NCI-H2171 (cell line): ENCODE measurements at regions not wholly inside any gene's neighbourhood (a gene's known extent, or its start where the extent isn't known, plus 50 kb on each side); places are given as distances from the start of the nearest gene placed in this dataset.

Experiments used
- DNase-seq: peaks from one replicate; lab custom pipeline; 2025; lab: John Stamatoyannopoulos, UW

GRCh38 chr1:221841983-221842335 is 100.1 kb upstream of the DUSP10 start:
- DNase-seq, result no peak

DNA sequence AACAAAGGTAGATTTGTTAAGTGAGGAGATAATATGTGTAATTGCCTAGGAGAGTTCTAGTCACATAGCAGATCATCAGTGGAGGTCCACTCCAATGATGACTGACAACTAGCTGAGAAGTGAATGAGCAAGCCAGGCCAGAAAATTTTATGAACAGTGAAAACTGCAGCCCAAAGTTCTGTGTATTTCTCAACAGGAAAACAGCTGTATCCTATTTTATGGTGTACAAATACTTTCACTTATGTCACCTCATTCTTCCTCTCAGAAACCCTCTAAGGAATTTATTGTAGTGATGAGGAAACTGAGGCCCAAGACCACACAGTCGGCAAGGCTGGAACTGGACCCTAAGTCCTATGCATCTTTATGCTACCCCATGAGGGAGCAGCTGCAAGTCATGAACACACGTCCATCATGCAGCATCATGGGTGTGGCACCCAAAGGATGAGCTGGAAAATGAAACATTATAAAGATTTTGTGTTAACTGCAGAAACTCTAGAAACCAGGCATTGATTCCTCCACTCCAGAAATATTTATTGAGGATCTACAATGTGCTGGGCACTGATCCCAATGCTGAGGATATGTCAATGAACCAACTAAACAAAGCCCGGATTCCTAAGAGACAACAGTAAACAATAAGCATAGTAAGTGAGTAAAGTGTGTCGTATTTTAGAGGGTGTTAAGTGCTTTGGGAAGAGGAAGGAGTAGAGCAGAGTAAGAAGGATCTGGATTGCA is 99.5 kb upstream of the DUSP10 start:
- DNase-seq, result no peak

GRCh38 chr1:221840511-221841243 is 98.8 kb upstream of the DUSP10 start:
- no peak for DNase-seq

- DNase-seq, result no peak
Measured at GRCh38 chr1:221839782-221840395, 98.0 kb upstream of the DUSP10 start.

- no peak for DNase-seq
Measured at GRCh38 chr1:221839321-221839720, 97.4 kb upstream of the DUSP10 start.

DNA sequence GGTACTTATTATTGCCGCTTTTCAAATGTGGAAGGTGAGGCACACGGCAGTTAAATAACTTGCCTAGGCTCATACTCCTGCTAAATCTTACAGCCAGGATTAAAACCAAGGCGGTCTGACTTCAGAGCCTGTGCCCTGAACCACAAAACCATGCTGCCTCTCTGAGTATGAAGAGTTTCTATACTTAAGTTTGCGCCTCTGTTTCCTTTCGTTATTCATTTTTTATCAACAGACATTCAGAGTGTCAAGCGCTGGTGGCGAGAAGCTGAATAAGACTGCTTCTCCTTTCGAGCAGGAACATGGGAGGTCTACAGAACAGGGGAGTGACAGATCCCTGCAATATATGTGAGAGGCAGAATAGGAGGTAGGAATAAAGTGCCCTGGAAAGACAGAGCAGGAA is 96.0 kb upstream of the DUSP10 start:
- DNase-seq, result no peak

- DNase-seq, result no peak
Measured at GRCh38 chr1:221834698-221835513, 93.0 kb upstream of the DUSP10 start.

GRCh38 chr1:221832617-221833016 is 90.7 kb upstream of the DUSP10 start:
- DNase-seq, result no peak

DNA sequence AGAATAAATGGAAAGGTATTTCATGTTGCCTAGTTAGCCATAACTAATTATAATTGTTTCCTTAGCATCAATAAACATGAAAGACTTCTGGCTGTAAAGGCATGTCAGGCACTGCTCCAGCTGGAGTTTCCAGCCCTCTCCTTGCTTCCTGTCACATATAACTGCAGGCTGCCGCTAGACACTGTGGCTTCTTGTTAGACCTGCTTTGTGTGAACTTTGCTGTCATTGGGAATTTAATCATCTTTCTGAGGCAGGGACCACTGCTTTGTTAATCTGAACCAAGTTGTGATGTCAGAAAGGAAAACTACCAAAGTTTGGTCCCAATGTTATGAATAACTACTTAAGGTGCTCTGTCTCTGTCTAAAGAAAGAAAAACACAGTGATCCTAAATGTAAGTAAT is 90.3 kb upstream of the DUSP10 start:
- no peak for DNase-seq

DNA sequence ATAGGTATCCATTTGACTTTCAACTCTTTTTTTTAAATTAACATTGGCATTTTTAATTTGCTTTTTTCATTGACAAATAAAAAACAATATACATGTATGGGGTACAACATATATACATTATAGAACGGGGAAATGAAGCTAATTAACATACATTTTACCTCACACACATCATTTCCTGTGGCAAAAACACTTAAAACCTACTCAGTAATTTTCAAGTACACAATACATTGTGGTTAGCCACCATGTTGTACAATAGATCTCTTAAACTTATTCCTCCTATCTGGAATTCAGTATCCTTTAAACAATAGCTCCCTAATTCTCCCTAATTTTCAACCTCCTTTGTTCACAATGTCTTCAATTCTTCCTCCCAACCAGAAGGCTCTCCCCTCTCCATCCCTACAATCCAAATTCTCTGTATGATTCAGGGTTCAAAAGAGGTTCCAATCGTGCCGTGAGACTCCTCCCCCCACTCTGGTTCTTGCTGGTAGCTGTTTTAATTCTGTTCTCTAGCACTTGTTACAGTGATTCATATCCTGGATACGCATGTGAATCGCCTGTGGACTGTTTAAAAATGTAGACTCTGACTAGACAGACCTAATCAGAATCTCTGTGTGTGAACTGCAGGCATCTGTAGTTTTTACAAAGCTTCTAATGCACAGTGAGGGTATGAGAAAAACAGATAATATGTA is 87.6 kb upstream of the DUSP10 start:
- no peak for DNase-seq

GRCh38 chr1:221827307-221827642 is 85.4 kb upstream of the DUSP10 start:
- no peak for DNase-seq

DNA sequence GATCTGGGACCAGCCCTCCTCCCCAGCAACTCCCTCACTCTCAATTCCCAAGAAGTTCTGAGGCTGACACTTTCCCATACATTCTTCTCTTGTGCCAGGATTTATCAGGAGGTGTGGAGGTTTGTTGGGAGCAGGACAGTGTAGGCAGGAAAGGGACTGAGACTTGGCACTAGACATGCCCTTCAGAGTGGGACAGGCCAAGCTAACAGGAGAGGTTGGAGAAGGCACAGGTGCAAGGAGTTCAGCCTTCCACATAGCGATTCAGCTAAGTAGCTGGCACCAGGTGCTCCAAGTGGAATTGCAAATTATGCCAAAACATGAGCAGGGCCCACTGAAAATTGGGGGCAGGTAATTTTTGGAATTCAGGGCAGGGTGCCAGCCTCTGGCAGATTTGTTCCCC is 83.0 kb upstream of the DUSP10 start:
- no peak for DNase-seq

- DNase-seq, result no peak
Measured at GRCh38 chr1:221824025-221824424, 82.1 kb upstream of the DUSP10 start.

DNA sequence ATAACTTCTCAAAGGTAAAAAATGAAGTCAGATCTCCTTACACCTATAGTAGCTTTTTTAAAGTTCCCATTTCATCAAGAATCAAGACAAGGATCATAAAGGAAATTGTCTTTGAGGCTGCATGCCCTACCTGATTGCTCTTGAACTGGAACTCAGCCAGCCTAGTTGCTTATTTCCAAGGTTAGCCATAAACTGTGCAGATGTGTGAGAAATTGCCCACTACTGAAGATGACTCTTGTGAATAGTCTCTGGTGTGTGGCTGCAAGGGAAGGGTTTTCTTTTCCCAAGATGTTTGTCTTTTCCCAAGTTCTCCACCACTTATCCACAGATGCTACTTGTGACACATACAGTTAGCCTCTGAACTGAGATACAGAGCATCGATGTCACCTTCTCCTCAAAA is 81.7 kb upstream of the DUSP10 start:
- no peak for DNase-seq

- no peak for DNase-seq
Measured at GRCh38 chr1:221823149-221823548, 81.3 kb upstream of the DUSP10 start.

DNA sequence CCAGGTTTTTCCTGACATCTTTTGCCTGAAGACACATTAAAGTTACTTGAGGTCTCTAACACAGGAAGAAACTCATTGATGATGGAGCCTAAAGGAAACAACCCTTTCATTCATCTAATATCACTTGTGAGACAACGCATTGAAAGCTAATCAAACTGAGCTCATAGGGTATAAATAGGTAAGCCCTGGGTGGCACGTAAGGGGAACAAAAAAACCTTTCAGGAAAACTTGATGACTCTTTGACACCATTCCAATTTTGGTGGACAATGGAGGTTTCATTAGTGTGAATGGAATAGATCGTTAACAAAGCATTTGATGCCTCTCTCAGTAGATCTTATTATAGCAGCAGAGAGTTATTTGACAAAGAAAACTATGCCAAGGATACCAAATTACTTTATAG is 80.7 kb upstream of the DUSP10 start:
- no peak for DNase-seq

GRCh38 chr1:221816899-221817298 is 75.0 kb upstream of the DUSP10 start:
- no peak for DNase-seq

DNA sequence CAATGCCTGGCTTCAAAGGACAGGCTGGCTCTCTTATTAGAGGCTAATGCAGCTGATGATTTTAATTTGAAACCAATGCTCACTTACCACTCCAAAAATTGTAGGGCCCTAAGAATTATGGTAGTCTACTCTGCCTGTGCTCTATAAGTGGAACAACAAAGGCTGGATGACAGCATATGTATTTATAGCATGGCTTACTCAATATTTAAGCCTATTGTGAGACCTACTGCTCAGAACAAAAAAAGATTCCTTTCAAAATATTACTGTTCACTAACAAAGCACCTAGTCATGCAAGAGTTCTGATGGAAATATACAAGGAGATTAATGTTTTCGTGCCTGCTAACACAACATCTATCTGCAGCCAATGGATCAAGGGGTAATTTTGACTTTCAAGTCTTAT is 73.8 kb upstream of the DUSP10 start:
- no peak for DNase-seq

GRCh38 chr1:221813887-221814286 is 72.0 kb upstream of the DUSP10 start:
- DNase-seq, result no peak

DNA sequence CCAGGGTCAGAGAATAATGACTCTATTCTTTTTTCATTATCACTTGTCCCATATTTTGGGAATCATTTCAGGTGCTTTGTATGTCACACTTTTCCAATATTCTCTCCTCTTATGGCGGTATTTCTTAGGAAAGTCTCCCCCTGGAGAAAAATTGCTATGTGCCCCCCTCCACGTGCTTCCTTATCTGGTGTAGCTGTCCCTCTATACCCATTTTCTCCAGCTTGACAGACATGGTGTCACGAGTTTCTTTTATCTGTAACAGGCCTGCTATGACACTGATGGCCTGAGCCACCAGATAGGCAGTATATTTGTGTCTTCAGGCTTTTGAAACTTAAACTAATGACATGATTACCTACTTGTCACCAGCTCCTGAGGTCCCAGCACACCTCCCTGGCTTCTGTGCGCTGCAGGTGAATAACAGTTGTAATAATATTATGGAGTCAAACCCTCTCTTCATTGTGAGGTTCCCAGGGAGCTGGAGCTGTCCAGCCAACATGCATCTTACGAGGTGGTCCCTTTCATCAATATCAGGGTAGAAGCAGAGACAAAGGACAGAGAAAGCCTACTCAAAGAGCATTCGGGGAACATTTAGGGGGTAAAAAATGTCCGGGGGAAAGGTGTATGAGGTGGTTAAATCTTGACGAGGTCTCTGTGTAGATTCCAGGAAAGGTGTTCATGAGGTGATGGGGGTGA is 71.2 kb upstream of the DUSP10 start:
- DNase-seq, result no peak

GRCh38 chr1:221812088-221812752 is 70.3 kb upstream of the DUSP10 start:
- DNase-seq, result no peak
